ENCODE measurements at regions not wholly inside any gene's neighbourhood (a gene's known extent, or its start where the extent isn't known, plus 50 kb on each side); places are given as distances from the start of the nearest gene placed in this dataset.

DNA sequence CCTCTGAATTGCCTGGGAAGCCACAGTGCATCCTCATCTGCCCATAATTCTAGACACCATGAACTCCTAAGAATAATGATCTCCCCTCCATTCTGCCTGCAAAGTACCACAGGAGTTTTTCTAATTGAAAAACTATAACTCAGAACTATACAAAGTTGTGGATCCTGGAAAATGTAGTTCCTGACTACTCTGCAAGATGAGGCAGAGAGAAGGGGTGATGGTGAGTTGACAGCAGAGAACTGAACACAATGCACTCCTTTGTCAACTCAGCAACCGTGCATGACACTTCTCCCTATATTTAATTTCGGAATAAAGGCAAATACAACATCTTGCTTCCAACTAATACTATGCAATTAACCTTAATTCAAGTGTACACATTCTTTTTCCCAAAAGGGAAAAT, 471.1 kb upstream of the FAM98A start:
- TF ChIP-seq CTCF (IDR thresholded peaks at IDR 0.05; ENCODE audit: low read depth, low read length), result no peak
- TF ChIP-seq EZH2phosphoT487 (IDR thresholded peaks at IDR 0.05; ENCODE audit: low read depth), result no peak

All from OCI-LY3 (cell line).